NCI-H2196 (cell line): ENCODE measurements at regions not wholly inside any gene's neighbourhood (a gene's known extent, or its start where the extent isn't known, plus 50 kb on each side); places are given as distances from the start of the nearest gene placed in this dataset.
A peak's percentile ranks its signal among the peaks of the same experiment; 100 is the strongest.

Source experiments
- DNase-seq: peaks from one replicate; lab custom pipeline; 2025; ENCODE audit not compliant: unreplicated experiment; lab: John Stamatoyannopoulos, UW

DNA sequence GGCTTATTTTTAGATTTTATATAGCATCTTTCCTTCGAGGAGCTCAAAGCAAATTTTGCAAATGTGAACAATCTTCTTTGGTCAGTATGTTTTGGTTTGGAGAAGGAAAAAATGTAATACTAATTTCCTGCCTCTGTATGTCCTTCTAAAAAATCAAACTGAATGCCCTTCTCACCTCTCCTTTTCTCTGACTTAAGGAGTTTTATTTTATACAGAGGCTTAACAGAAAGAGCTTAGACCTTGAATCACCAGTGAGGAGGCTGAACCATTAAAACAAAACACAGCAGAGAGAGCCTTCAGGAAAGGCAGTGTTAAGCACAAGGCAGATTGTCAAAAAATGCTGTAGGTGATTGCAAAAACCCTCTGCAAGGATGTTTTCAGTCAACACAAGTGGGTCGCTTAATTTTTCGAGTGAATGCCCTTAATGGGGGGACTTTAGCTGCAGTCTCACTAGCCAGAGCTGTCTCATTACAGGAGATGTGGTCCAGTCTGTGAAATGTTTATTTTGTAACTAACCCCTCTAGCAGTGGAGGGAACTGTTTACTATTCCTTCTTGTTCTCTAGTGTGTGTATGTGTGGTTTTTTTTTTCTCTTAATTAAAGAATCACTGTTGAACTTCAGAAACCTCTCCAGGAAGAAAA is 481.3 kb upstream of the CITED2 start:
- peak; percentile 32 for DNase-seq

DNA sequence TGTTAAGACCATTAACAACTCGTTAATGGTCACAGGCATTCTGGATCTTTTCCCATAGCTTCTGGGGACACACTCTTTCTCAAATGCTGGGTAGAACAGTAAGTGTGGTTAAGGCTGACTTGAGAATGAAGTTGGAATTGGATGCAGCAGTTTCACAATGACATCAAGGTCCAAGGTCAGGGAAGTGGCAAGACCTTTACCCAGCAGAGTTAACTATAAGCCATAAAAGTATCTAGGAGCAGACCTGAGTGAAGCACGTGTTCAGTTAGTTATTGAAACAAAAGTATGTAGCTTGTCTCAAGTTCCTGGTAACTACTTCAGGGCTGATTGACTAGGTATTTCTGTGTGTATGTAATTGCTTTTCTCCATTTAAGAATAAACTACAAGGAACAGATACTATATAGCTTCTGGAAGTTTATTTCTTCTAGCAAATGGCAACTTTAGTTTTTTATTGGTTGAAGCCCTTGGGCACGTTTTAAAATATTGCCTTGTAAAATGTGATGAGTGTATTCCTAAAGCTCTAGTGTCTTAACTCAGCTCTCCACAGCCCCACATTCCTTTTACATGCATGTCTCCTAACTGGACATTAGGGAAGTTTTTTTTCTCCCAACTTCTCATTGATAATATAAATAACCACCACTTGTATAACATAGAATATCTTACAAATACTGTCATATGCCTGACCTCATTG is 479.0 kb upstream of the CITED2 start:
- DNase-seq, result no peak

DNA sequence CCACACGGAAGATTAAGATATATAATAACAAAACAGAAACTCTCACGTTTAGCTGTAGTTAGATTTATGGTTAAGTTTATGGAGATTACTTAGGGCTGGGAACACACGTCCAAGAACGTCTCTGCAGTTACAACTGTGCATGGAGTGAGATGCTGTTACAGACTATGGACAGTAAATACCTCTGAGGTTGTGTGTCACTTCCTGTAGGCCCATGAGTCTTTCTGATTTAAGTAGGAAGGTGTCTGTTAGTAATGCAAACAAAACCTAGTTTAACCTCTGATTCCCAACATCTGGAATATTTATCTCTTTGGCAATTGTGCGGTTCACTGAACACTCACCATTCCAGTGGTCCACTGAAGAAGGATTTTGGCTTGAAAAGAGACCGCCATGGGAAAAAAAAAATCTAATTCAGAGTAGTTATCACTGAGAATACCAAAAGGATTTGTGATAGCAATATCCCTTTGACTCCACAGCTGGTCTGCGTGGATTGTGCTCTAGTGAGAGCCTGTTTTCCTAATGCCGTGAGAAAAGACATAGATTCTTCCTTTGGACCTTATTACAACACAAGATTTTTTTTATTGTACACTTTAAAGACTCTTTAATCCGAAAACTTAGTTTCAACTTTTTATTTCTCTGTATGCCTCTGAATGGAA is 478.2 kb upstream of the CITED2 start:
- DNase-seq, result no peak

DNA sequence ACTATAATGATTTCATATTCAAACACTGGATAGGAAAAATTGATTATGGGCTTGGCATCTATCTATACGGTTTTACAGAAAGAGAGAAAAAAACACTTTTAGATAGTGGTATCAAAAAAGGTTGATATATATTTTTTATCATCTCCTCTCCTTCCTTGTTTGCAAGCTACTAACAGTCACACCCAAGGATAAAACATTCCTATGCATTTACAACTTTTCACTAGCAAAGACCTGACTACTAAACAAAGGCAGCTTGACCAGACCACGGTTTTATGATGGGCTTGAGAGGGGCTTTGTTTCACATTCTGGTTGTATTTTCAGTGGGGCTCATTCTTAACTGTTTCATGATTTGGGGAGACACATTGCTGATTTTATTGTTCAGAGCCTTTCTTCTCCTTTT is 477.6 kb upstream of the CITED2 start:
- DNase-seq, result no peak

DNA sequence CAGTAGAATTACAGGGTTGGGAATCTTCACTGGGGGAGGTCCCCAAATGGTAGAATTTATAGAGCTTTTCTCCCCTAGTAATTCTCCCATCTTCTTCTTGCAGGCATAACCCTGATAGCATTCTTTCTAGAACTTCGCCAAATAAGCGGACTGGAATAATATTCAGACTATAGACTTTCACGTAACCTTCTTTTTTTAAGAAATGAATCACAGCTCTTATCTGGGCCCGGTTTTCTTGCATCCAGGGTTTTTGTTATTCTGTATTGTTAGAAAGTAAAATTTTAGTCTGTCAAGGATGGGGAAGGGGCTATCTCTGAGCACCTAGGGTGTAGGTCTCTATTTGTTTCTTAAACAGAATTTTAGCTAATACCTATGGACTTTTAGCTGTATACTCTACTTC is 476.8 kb upstream of the CITED2 start:
- DNase-seq, result no peak

DNA sequence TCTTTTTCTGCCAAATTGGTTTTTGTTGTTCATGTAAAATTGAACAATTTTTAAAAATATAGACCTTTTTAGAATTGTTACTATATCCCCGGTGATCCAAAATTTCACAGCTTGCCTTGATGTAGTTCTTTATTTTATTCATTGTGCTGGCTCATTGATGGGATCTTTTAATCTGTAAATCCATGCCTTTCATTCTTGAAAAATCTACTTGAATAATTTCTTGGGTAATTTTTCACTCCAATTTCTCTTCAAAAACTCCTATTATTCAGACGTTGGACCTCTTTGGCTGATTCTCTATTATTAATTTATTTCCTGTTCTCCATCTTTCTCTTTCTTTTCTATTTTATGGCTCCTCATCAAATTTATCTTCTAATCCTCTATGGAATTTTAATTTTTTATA is 476.1 kb upstream of the CITED2 start:
- DNase-seq, result no peak

DNA sequence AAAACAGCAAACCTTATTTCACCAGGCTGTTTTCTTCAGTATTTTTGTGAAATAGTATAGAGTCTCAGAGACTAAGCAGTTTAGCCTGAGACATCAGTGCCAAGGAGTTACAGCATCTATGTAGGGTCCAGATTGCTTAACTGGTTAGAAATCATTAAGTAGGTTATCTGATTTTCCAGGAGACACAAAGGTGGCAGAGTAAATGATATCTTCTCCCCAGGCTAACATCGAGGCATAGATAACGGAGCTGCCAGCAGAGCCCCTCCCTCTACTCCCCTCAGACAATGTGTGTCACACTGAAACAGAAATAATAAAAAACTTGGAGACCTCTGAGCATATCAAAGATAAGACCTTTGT is 473.0 kb upstream of the CITED2 start:
- DNase-seq, result no peak

DNA sequence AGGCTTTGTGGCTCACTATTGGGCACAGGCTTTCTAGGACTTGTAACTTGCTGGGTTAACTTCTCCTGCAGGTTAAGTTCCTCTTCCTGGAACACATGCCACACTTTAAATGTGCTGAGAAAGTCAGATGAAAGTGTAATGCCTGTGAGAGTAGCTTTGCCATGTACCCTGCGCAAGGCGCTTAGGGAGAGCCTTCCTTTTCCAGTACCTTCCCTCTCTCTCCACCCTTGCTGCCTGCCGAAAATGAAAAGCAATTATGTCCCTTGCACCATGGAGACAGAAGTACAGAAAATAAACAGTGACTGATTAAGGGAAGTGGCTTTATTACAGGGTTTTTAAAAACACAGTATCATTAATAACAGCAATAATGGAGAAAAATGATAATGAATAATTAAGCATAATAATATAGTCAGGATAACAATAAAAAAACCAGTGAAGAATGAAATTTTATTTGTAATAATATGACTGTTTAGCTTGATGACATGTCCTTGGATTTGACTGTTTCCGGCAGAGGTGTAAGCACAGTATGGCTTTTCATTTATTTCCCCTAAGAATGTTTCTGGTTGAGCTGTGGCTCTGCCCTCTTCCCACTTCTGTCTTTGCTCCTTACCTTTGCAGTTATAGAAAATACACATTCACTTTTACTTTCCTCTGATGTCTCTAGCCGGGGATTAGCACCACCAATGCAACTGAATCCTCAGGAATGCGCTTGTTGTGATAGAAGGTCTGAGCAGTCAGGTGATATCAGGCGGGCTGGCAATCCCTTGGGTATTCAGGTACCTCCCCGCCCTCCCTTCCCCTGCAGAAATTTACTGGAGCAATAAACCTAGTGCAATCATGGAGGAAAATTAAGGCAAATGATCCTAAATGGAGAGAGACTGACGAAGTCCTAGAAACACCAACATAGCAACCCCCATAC is 472.3 kb upstream of the CITED2 start:
- DNase-seq, result no peak

DNA sequence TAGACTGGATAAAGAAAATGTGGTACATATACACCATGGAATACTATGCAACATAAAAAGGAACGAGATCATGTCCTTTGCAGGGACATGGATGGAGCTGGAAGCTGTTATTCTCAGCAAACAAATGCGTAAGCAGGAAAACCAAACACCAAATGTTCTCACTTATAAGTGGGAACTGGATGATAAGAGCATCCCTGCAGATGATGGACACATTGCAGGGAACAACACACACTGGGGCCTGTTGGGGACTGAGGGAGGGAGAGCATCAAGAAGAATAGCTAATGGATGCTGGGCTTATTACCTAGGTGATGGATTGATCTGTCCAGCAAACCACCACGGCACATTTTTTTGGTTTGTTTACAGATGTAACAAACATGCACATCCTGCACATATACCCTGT is 470.5 kb upstream of the CITED2 start:
- no peak for DNase-seq

DNA sequence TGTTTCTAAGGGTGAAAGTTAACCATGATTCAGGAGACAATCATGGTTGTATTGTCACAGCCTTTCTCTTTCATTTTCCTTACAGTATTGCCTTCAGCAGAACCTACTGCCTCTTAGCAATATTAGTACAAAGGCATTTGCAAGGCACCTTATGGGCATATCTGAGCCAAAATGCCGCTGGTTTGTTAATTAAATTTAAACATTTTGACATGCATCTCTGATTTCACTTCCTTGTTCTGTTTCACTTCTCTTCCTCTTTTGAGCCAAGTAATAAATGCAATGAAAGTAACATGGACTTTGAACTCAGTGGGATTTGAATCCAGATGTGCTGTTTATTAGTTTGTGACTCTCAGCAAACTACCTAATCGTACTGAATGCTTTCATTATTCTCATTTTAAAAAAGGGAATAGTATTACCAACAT is 467.4 kb upstream of the CITED2 start:
- no peak for DNase-seq

DNA sequence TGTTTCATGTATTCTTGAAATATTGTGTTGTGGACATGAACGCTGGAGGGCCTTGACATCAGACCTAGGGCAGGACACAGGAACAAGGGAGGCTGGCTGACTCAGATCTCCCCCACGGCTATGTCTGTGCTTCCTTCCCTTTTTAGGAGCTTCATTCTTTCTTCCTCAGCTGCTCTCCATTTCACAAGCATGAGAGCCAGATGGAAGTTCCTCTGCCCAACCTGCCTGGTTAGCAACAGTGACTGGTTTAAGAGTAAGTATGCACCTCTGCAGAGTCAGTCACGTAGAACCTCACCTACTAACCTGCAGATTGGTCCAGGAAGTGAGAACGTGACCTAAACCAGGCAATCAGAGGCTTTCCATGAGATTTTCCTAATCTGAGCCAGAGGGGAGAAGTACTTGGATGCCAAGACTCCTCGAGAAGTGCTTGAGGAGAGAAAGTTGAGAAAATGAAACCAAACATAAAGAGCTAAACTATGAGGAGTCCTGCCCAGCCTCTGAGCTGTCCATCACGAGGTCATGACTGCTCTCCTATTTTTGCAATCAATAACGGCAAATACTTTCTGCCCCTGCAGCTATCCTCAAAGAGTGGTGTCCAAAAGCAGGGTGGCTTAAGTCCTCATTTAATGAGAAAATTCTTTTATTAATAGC is 465.2 kb upstream of the CITED2 start:
- no peak for DNase-seq

DNA sequence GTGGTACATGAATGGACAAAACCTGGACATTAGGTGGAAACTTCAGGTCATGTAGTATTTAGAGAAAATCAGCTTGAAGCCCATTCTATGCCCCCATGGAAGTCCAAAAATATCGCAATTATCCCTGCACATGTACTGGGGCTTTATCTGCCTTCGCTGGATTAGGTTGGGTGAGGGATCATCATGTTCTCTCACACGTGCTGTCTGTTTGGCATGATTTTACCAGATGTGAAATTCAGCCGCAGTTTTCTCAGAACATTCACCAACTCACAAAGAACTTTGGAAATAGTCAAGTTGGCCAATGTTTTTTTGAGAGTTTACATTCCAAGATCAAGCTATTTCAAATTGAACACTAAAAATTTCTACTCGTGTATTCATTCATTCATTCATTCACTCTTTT is 459.8 kb upstream of the CITED2 start:
- DNase-seq, result no peak

DNA sequence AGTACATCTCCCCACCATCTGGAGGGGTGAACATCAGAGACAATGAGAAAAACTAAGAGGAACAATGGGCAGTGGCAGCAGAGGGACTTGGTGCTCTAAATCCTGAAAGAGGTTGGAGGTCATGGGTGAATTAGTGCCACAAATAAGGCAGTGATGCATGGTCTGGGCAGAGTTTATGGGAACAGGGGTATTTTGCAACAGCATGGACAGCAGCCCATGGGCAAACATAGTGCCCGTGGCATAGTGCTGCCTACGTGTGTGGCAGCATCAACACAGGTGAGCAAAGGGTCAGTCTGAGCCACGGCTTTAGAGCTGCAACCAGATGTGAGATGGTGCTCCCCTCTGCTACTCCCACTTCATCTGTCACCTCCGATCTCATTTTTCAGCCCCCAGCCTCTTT is 459.1 kb upstream of the CITED2 start:
- no peak for DNase-seq

DNA sequence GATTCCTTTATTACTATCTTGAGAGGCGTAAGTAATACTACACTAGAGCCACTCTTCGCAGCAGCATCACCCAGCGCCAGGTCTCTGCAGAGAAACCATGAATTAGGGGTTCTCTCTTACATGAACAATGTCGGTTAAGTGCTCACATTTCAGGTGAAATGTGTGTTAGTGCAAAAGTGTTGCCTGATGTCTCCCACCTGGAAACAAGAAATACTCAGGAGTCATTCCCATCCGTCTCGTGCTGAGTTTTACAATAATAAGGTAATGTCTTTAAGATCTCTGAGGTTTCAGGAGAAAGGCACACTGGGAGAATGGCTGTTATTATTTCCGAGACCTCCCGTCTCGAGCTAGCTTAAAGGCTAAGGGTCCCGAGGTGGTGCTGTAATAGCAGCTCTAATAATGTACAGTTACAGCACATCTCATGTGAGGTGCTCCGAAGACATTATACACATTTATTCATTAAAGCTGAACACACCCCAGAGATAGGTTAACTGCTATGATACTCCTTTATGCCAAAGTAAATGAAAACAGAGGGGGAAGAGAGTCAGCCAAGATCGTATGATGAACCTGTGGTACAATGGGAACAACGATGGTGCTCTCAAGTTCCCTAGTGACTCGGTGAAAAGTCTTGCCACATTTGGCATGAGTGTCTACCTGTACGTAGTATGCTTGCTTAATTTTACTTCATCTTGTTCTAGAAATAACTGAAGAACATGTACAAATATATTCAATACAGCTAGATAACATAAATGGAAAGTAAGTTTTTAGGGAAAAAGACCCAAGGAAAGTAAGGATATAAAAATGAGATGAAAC is 458.3 kb upstream of the CITED2 start:
- DNase-seq, result no peak

DNA sequence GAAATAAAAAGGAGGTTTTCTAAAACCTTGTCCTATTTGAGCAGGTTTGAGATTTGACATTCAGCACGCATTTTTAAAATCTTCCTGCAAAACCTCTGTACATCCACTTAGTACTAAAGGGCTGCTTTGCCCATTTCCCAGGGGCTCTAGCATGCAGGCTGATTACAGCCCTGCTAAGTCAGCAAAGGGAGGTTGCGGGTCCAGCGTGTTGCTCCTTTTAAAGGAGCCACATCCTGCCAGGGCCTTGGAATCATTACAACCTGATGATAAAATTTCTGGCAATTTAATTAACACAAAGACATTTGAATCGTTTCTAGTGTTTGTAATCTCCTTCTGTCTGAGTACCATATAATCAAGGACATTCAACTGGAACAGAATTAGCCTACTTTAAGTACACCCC is 455.1 kb upstream of the CITED2 start:
- DNase-seq, result no peak

DNA sequence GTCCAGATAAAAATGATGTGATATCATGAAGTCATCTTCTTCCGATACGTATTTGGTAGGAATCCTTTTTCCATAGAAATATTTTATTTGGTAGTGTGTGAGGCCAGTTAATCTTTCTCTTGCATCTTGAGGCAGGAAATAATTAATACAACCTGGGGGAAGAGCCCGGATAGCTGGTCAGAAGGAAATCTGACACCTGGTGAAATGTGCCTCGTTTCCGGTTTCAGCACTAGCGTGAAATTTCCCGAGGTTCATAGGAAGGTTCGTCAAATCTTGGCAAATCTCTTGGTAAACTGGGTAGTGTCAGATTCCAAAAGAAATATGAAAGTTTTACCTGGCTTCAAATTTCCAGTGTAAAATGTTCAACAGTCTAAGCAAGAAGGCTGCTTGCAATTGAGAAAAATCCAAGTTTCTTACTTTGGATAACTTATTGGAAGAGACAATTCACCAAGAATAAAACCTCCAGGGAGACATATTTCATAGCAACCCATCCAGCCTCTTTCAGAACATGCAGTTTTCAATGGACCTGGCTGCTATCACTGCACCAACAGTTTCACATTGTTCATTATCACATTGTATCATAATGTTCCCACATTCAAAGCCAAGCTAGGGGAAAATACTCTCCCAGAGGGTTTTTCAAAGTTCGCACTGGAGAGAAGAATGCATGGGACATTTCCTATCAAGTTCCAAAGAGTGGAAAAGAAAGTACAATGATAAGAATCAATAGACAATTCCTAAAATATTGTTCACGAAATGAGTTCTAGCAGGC is 454.5 kb upstream of the CITED2 start:
- DNase-seq, result no peak

DNA sequence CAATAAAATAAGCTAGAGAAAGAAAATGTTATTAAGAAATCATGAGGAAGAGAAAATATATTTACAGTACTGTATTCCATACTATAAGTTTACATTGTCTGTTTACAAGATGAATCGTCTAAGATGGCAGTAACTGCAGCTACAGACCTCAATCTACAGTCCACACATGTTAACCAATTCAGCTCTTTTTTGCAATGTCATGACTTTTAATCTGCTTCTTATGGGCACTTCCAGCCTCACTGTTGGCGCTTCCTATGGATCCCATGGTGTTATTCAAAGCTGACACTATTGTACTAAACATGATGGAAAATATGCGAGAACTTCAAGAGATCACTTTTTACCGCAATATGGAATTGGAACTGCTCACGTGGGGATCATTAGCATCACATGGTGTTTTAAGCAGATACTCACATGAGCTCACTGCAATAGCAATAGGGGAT is 451.5 kb upstream of the CITED2 start:
- DNase-seq, result no peak

DNA sequence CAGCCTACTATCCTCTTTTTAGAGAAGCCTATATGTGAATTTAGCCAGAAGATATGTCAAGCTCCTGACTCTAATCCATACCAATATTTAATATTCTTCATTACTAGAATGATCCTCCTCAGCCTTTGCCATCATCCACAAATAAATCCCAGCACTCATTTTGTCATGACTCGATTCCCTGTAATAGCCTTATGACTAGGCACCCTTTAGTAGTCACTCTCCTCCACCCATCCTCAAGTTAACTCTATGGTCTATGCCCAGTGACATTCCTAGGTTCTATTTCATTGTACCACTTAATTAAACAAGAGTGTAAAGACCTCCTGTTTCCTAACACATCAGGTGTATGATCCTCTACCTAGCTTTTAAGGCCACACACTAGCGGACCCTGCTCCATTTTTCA is 450.4 kb upstream of the CITED2 start:
- DNase-seq, result no peak

DNA sequence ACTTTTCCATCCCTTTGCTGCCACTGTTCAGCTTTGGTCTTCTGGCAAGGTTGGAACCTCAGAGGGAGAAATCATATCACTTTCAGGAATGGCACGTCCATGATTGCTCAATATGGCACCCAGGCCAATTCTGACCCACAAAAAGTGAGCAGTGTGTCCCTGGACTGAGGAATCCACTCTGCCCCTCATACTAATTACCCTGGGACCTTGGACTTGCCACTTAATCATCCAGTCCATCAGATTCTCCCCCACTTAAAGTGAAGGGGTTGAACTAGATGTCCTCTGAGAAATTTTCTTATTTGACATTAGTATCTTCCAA is 449.3 kb upstream of the CITED2 start:
- no peak for DNase-seq
